HCT116 (cell line): ENCODE measurements at regions not wholly inside any gene's neighbourhood (a gene's known extent, or its start where the extent isn't known, plus 50 kb on each side); places are given as distances from the start of the nearest gene placed in this dataset.

ENCODE experiments used
- ATAC-seq: fragments of 200-7000 bp; cut with Tn5 transposase; 2 replicates; pipeline ENCODE4 v1.9.1; 2020; ENCODE audit warnings: mild to moderate bottlenecking, moderate library complexity
- BruUV-seq: library from RNA; stranded (reverse); fragments of 400-500 nt; replicated peaks from 2 replicates; lab custom pipeline; 2021; lab: Mats Ljungman, UMichigan
- CTCF ChIA-PET: fragments of 300-600 bp; sonication (Branson Sonifier 250); formaldehyde crosslinking; loops from one replicate; lab custom pipeline; 2021; ENCODE audit warnings: antibody characterized with exemption; lab: Charles Lee
- POLR2A ChIA-PET: fragments of 300-600, 350-600 bp; sonication (Branson Sonifier 250); formaldehyde crosslinking; loops from one replicate; lab custom pipeline; 2021; ENCODE audit warnings: antibody characterized with exemption; lab: Charles Lee
- RAD21 ChIA-PET, 2 experiments: fragments of 300-600 bp; sonication (Branson Sonifier 250); formaldehyde crosslinking; loops; one replicate each; lab custom pipeline; 2023; ENCODE audit warnings: low total read pairs in 2 of 2; ENCODE audit not compliant: uncharacterized antibody in 2 of 2, unreplicated experiment in 2 of 2, low non-redundant PET in 1 of 2; lab: Charles Lee
- DNase-seq: peaks from one replicate; pipeline ENCODE4 v3.0.0-alpha.2; 2010; ENCODE audit warnings: low read depth, low spot score
- H2AFZ ChIP-seq: fragments of 200-600 bp; shearing (Covaris generic), sonication (generic); 2 replicates; pipeline ENCODE4 v1.6.1; 2017; ENCODE audit warnings: low read depth, mixed run types, mixed read lengths, antibody characterized with exemption, low read length; ENCODE audit not compliant: poor library complexity, severe bottlenecking
- H3K27ac ChIP-seq: 2 replicates; pipeline ENCODE4 v1.5.1; 2012; ENCODE audit warnings: low read depth, low read length
- H3K27me3 ChIP-seq: fragments of 200-600 bp; sonication (generic); 2 replicates; pipeline ENCODE4 v1.6.1; 2016; ENCODE audit warnings: mixed run types, low read length, mixed read lengths; ENCODE audit not compliant: insufficient read depth
- H3K36me3 ChIP-seq, 2 experiments: fragments of 200-500 bp in 1 of 2; fragments of 200-600 bp in 1 of 2; sonication (Bioruptor generic) in 1 of 2; sonication (generic) in 1 of 2; 2 replicates each; pipeline versions ENCODE4 v1.5.1 to v1.6.1; 2014 to 2016; ENCODE audit warnings: low read length in 2 of 2, inconsistent platforms in 1 of 2, mixed read lengths in 1 of 2, mixed run types in 1 of 2; ENCODE audit not compliant: insufficient read depth in 2 of 2, control insufficient read depth in 1 of 2
- H3K4me1 ChIP-seq, 2 experiments: fragments of 200-600 bp in 1 of 2; sonication (generic) in 1 of 2; 2 replicates each; pipeline versions ENCODE4 v1.5.1 to v1.6.1; 2012 to 2017; ENCODE audit warnings: low read length in 2 of 2, inconsistent platforms in 1 of 2, mild to moderate bottlenecking in 1 of 2, mixed read lengths in 1 of 2, mixed run types in 1 of 2, moderate library complexity in 1 of 2; ENCODE audit not compliant: insufficient read depth in 2 of 2, control insufficient read depth in 1 of 2
- H3K4me2 ChIP-seq: fragments of 200-600 bp; sonication (generic); 2 replicates; pipeline ENCODE4 v1.6.1; 2017; ENCODE audit warnings: mixed run types, low read length, mixed read lengths
- H3K4me3 ChIP-seq, 2 experiments: fragments of 200-600 bp in 1 of 2; sonication (generic) in 1 of 2; replicated peaks in 1 of 2; 2 replicates each; pipeline ENCODE4 v1.5.1; 2011 to 2016; ENCODE audit warnings: low read length in 2 of 2, control low read depth in 1 of 2, low read depth in 1 of 2, mild to moderate bottlenecking in 1 of 2, mixed read lengths in 1 of 2, mixed run types in 1 of 2
- H3K79me2 ChIP-seq: fragments of 200-600 bp; sonication (generic); 2 replicates; pipeline ENCODE4 v1.6.1; 2017; ENCODE audit warnings: mild to moderate bottlenecking, mixed run types, low read length, moderate library complexity, mixed read lengths; ENCODE audit not compliant: insufficient read depth
- H3K9ac ChIP-seq: fragments of 200-600 bp; sonication (generic); 2 replicates; pipeline ENCODE4 v1.6.1; 2016; ENCODE audit warnings: low read length, mixed read lengths
- H3K9me2 ChIP-seq: fragments of 200-600 bp; sonication (generic), shearing (Covaris generic); 2 replicates; pipeline ENCODE4 v1.6.1; 2017; ENCODE audit warnings: mixed run types, mild to moderate bottlenecking, moderate library complexity; ENCODE audit not compliant: insufficient read depth
- H3K9me3 ChIP-seq, 2 experiments: fragments of 200-500 bp in 1 of 2; fragments of 200-600 bp in 1 of 2; sonication (Bioruptor generic) in 1 of 2; sonication (generic) in 1 of 2; 2 replicates each; pipeline ENCODE4 v1.6.1; 2014 to 2017; ENCODE audit warnings: low read length in 2 of 2, mixed read lengths in 2 of 2, inconsistent platforms in 1 of 2, low read depth in 1 of 2, mild to moderate bottlenecking in 1 of 2, mixed run types in 1 of 2, moderate library complexity in 1 of 2; ENCODE audit not compliant: control insufficient read depth in 1 of 2, insufficient read depth in 1 of 2
- H4K20me1 ChIP-seq: fragments of 200-600 bp; sonication (generic), shearing (Covaris generic); 2 replicates; pipeline ENCODE4 v1.6.1; 2017; ENCODE audit warnings: mixed run types, mild to moderate bottlenecking, moderate library complexity; ENCODE audit not compliant: insufficient read depth
- CTCF ChIP-seq, 3 experiments: fragments of 200-600 bp in 1 of 3; sonication (generic) in 1 of 3; IDR thresholded peaks in 2 of 3; conservative IDR thresholded peaks in 1 of 3; 2 replicates each; pipeline ENCODE4 v1.5.1; 2012 to 2017; ENCODE audit warnings: low read depth in 2 of 3, low read length in 2 of 3, antibody characterized with exemption in 1 of 3, borderline replicate concordance in 1 of 3, control low read depth in 1 of 3, mild to moderate bottlenecking in 1 of 3, mixed read lengths in 1 of 3, mixed run types in 1 of 3, moderate library complexity in 1 of 3; ENCODE audit not compliant: insufficient read depth in 1 of 3
- FOSL1 ChIP-seq: IDR thresholded peaks from 2 replicates; pipeline ENCODE4 v1.6.1; 2012; ENCODE audit warnings: low read depth
- JUND ChIP-seq: IDR thresholded peaks from 2 replicates; pipeline ENCODE4 v1.6.1; 2012
- MAX ChIP-seq: IDR thresholded peaks from 2 replicates; pipeline ENCODE4 v1.6.1; 2012
- SIN3A ChIP-seq: IDR thresholded peaks from 2 replicates; pipeline ENCODE4 v1.6.1; 2012; ENCODE audit warnings: low read depth
- intact Hi-C: fragments of 100-400 bp; cut with micrococcal nuclease; formaldehyde crosslinking; loops from 2 replicates; pipeline ENCODE4 v1.10.0; 2022

- TF ChIP-seq MAX = no peak
- no peak for TF ChIP-seq JUND
These were observed 331.0 kb upstream of the RASGRP1 start (continued) for GRCh38 chr15:38895326-38896255.

GRCh38 chr15:38896647-38897046, 332.0 kb upstream of the RASGRP1 start:
- Histone ChIP-seq H3K9me3 (no peaks in the 10 kb centered on the region), H3K36me3 (no peaks in the 10 kb centered on the region), H3K9ac (no peak overlapping the region), H3K27me3 (no peaks in the 10 kb centered on the region), H4K20me1 (no peaks in the 10 kb centered on the region)
- BruUV-seq = no TSS peak
- RAD21 ChIA-PET = no interaction called here
- POLR2A ChIA-PET = no interaction called here
- TF ChIP-seq SIN3A (no peak), CTCF (IDR thresholded peaks at IDR 0.05 in 2 of 3, conservative IDR thresholded peaks at IDR 0.05 in 1 of 3; ENCODE audit: borderline replicate concordance in 1 of 3, insufficient read depth in 1 of 3, low read depth in 2 of 3, low read length in 2 of 3) (no peak), FOSL1 (no peak)
- TF ChIP-seq, all 23 proteins: peak for 0
- no peak for ATAC-seq
- Histone ChIP-seq H3K9me2 (no peaks in the 10 kb centered on the region), H3K79me2 (no peaks in the 10 kb centered on the region), H3K4me2 (no peak overlapping the region), H3K4me1 (peaks cover 14 to 22% of the 10 kb centered on the region in 2 experiments), H3K4me3 (no peak overlapping the region), H2AFZ (no peak overlapping the region), H3K27ac (no peak overlapping the region)
- CTCF ChIA-PET = no interaction called here
- DNase-seq = no peak
- intact Hi-C loops = no loop called here
